ENCODE measurements at regions not wholly inside any gene's neighbourhood (a gene's known extent, or its start where the extent isn't known, plus 50 kb on each side); places are given as distances from the start of the nearest gene placed in this dataset.
A peak's percentile ranks its signal among the peaks of the same experiment; 100 is the strongest.

DNA sequence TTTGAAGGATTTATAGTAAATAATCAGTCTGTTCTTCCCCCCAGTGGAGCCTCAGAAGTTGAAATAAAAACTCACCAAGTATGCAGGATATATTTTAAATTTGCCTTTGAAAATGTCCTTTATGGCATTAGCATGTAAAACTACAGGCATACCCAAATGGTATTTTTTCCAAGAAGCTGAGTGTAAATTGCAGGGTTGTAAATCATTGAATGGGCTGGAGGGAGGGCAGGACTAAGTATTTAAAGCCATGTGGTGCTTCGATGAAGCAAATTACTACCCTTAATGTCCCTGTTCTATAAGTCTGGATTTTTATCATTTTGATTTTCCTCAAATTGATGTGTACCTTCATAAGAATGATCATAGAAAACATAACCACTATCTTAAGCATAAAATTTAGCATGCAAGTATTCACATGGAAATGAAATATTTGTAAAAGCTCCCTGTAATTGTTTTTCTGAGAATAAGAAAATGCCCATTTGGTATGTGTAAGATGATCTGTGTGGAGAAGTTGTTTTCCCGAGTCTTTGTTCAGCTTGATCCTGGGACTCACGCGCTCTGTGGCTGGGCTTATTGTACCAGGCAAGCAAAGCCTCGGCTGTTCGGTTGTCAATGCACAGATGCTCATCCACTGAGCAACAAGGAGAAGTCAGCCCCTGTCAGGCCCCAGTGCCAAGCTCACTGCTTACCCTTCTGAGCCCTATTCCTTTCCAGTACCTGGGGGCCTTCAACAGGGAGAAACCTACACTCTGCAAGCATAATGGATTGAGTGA is 66.7 kb downstream of the CD164 start:
- DNase-seq: no peak

- no peak for DNase-seq
Observed at GRCh38 chr6:109314313-109314712, 68.0 kb downstream of the CD164 start.

- no peak for DNase-seq
Observed at GRCh38 chr6:109313139-109313538, 69.1 kb downstream of the CD164 start.

GRCh38 chr6:109311471-109311870 is 70.8 kb downstream of the CD164 start:
- no peak for DNase-seq

GRCh38 chr6:109309917-109310316 is 72.3 kb downstream of the CD164 start:
- no peak for DNase-seq

DNA sequence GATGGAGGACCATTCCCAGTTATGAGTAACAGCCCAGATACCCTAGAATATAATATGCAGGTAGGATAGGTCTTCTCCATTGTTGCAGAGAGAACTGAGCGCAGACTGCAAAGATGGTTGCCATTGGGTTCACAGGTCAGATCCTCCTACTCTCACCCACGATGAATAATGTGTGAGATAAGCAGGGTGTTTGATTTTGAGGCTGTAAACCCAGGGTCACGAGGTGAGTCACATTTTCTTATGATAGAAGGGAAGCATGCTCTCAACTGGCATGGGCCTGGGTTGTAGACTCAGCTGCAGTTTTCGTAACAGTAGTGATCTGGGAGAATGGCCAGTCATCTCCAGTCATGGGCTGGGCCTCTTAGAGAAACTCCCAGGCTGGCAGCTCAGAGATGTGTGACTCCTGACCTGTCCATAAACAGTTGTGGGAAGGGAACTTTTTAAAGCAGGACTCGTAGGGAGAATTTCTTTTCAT is 74.2 kb downstream of the CD164 start:
- no peak for DNase-seq

GRCh38 chr6:109306733-109307132 is 75.5 kb downstream of the CD164 start:
- DNase-seq: no peak

- DNase-seq: no peak
Observed at GRCh38 chr6:109305028-109305427, 77.2 kb downstream of the CD164 start.

- no peak for DNase-seq
Observed at GRCh38 chr6:109304284-109305015, 77.8 kb downstream of the CD164 start.

- DNase-seq: no peak
Observed at GRCh38 chr6:109303640-109304283, 78.5 kb downstream of the CD164 start.

DNA sequence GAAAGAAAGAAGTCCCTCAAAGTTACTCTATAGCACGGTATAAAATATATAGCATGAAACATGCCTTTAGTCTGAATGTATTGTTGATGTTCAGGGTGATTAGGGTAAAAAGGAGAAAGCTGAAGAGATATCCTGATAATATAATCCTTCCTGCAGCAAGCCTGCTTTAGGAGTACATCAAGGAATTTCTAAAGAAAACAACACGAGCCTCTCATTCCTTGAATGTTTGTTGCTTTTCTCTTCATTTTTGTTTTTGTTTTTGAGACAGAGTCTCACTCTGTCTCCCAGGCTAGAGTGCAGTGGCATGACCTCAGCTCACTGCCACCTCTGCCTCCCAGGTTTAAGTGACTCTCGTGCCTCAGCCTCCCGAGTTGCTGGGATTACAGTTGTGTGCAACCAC is 79.1 kb downstream of the CD164 start:
- DNase-seq: no peak

DNA sequence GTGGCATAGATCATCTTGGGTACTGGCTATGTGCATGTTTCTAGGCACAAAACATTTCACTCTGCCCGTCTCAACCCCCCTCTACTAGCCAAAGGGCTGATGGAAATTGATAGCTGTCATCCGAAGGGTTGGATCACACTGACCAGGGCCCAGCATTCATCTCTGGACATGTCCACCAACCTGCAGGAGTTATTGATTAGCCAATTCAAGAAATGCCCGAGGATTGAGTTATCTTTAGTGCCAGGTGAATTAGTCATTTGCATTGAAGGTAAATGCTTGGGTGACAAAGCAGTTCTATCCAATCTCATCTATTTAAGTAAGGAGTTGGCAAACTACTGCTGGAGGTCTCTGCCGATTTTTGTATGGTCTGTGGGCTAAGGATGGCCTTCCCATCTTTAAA is 80.1 kb downstream of the CD164 start:
- DNase-seq: no peak

GRCh38 chr6:109301418-109301817 is 80.8 kb downstream of the CD164 start:
- DNase-seq: no peak

DNA sequence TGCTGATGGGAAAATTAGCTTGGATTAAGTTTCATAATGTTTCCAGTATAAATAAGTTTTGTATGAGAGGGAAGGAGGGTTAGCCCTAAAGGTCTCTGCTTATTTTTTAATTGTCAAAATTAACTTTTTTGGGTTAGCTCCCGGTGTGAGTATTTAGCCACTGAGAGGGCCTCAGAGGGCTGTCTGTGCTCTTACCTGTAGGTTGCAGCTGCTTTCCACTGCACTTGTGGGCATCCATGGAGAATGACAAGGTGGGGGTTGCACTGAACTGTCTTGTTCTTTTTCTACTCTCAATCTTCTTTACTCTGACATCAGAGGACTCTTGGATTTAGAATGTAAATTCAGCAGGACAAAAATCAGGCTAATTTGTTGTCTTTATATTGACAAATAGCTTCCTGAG is 81.4 kb downstream of the CD164 start:
- no peak for DNase-seq

GRCh38 chr6:109299776-109300564 is 82.3 kb downstream of the CD164 start:
- no peak for DNase-seq

- DNase-seq: no peak
Observed at GRCh38 chr6:109299265-109299607, 83.0 kb downstream of the CD164 start.

DNA sequence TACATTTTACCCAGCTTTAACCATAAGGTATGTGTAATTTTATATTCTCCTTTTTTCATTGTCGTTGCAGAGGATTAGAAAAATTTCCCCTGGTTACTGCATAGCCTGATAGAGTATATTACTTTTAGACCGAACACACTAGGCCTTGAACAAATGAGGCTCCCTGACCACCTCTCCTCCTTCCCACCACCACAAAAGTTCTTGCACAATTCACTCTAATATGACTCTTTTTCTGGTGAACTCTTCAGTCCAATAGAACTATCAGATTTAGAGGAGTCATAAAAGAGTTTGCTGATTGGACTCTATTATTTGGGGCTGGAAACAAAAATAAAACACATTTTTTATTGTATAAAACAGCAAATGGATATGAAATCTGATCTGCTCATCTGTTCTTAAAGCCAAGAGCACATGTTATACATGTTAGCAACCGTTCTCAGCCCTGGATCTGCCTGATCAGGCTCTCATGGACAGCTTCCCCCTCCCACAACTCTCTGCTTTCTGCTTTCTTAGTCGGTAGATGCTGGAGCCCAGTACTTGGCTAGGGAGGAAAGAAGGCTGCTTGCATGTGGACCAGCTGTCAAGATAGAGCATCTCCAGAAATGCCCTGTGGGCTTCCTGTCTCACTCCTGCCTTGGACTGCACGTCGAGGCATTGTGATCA is 83.5 kb downstream of the CD164 start:
- DNase-seq: no peak

DNA sequence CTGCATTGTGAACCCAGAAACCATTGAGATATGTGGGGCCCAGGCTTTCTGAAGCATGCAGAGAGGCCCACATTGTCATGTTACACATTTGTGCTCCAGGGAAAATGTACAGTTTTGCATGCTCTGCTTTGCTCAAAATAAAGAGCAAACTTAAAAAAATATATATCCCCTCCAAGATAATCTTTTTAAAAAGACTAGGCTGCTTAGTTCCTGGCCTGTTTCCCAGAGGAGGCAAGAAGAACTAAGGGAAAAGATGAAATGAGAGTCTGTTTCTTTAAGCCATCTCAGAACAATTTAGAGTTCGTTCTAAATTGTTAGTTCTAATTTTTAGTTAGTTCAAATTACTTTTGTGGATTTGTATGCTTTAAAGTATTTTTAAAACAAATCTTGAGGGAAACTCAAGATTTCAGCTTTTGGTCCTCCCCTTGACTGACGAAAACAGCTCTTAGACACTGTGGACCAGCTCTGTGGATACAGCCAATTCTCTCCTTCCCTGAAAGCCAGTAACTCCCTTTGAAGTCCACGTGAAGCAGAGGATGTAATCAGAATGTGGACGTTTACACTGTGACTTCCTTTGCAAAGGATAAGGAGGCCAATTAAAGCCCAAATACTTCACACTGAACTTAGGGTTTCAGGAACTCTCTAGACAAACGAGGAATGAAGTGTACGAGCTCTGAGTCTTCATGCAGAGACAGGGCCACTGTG is 84.7 kb downstream of the CD164 start:
- DNase-seq: no peak

DNA sequence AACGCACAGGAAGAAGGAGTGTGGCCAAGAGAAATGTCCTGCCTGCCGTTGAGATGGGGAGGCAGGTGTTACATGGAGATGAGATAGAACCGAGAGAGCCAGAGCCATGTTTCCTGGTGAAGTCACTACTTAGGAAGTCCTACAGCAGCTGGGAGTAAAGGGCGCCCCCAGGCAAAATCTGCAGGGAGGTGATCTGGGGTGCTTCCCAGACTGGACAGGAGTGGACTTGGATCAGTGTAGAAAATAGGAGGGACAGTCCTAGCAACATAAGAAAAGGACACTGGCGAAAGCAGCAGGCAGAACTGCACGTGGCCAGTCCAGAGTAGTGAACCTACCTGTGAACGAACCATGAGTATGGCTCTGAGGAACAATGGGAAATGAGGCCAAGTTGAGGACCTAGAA is 85.3 kb downstream of the CD164 start:
- DNase-seq: no peak

DNA sequence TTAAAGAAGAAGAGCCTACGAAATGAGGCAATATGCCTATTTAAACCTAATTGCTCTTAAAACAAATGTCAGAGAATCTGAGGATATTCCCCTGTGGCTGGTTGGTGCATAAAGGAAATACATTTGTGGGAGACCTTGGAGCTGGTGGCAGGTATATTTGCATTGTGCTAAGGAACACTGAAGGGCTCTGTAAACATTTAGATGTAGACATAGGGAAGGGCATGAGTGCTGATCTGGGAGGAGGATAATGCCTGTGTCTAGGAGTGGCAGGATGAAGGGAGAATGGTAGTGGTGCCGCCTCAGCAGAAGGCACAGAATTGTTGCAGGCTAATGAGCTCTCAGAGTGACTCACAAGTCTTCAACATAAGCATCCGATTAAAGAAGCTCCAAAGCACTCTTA is 85.8 kb downstream of the CD164 start:
- DNase-seq: peak; percentile 64

DNA sequence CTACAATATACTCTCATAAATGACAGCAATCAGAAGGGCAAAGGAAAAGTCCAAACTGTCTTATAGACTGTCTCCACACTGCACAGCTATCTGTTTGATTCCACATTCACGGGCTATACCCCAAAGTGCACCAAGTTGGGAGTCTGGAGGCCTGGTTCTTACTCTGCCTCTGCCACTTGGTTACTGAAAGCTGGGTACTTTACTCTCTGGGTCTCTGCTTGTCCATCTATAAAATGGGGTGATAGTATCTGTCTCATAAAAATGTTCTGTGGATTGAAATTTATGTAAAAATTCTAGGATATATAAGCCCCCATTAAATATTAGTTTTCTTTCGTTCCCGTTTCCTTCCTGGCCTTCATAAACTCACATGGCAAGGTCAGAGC is 86.5 kb downstream of the CD164 start:
- DNase-seq: no peak
